ENCODE measurements at regions not wholly inside any gene's neighbourhood (a gene's known extent, or its start where the extent isn't known, plus 50 kb on each side); places are given as distances from the start of the nearest gene placed in this dataset.

DNA sequence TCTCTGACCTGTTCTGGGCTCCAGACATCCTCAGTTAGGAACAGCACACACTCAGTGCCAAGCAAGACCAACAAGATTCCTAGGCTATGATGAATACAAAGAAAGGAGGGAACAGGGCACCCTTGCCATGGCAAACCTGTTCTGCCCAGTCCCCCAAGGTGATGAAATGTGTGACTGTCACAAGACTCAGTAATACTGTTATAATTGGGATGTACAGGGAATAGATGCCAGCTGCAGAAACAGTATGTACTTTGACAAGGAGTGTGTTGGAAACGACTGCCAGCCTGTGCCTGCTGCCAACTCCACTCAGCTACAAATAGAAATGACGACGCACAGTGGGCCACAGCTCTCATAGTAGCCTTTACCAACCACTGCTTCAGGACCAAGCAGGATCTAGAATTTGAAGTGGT, 453.0 kb downstream of the EFNA5 start (continued):
- no peak for TF ChIP-seq RAD21 (IDR thresholded peaks at IDR 0.05; ENCODE audit: low read depth)
- no peak for TF ChIP-seq POLR2A (IDR thresholded peaks at IDR 0.05; ENCODE audit: borderline replicate concordance, extremely low read depth, insufficient read depth, insufficient read length)
- TF ChIP-seq, protein P1, sequence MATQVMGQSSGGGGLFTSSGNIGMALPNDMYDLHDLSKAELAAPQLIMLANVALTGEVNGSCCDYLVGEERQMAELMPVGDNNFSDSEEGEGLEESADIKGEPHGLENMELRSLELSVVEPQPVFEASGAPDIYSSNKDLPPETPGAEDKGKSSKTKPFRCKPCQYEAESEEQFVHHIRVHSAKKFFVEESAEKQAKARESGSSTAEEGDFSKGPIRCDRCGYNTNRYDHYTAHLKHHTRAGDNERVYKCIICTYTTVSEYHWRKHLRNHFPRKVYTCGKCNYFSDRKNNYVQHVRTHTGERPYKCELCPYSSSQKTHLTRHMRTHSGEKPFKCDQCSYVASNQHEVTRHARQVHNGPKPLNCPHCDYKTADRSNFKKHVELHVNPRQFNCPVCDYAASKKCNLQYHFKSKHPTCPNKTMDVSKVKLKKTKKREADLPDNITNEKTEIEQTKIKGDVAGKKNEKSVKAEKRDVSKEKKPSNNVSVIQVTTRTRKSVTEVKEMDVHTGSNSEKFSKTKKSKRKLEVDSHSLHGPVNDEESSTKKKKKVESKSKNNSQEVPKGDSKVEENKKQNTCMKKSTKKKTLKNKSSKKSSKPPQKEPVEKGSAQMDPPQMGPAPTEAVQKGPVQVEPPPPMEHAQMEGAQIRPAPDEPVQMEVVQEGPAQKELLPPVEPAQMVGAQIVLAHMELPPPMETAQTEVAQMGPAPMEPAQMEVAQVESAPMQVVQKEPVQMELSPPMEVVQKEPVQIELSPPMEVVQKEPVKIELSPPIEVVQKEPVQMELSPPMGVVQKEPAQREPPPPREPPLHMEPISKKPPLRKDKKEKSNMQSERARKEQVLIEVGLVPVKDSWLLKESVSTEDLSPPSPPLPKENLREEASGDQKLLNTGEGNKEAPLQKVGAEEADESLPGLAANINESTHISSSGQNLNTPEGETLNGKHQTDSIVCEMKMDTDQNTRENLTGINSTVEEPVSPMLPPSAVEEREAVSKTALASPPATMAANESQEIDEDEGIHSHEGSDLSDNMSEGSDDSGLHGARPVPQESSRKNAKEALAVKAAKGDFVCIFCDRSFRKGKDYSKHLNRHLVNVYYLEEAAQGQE (IDR thresholded peaks at IDR 0.05; ENCODE audit: low read depth): no peak

DNA sequence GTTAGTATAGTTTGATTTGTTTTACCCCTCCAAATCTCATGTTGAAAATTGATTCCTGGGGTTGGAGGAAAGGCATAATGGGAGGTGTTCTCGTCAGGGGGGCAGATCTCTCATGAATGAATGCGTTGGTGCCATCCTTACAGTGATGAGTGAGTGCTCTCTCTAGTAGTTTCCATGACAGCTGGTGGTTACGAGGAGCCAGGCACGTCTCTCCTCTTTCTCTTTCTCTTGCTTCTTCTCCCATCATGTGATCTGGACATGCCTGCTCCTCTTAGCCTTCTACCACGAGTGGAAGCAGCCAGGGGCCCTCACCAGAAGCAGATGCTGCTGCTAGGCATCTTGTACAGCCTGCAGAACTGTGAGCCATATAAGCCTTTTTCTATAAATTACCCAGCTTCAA, 454.1 kb downstream of the EFNA5 start:
- CTCF ChIA-PET: no interaction called here

More for the DNA sequence above, 454.1 kb downstream of the EFNA5 start:
- no peak overlapping the region for H3K9ac ChIP-seq (ENCODE audit: low read length)
- ATAC-seq (no peak), DNase-seq (ENCODE audit: low read depth, low spot score) (no peak)
- H2AFZ ChIP-seq (ENCODE audit: low read depth, low read length, poor library complexity, severe bottlenecking): no peak overlapping the region
- RAD21 ChIA-PET (ENCODE audit: low non-redundant PET in 1 of 2, low total read pairs in 2 of 2, uncharacterized antibody in 2 of 2, unreplicated experiment in 2 of 2): no interaction called here
- no peaks in the 10 kb centered on the region for H3K79me2 ChIP-seq (ENCODE audit: insufficient read depth, low read length)
- POLR2A ChIA-PET: no interaction called here
- no peak overlapping the region for H3K27ac ChIP-seq (ENCODE audit: low read depth, low read length)
- peaks cover 0 to 11% of the 10 kb centered on the region in 2 experiments; a peak in 1 of 4 replicates for H3K4me1 ChIP-seq (ENCODE audit: control insufficient read depth in 1 of 2, insufficient read depth in 2 of 2, low read length in 2 of 2)
- no peaks in the 10 kb centered on the region for H4K20me1 ChIP-seq (ENCODE audit: insufficient read depth)
- no peaks in the 10 kb centered on the region for H3K36me3 ChIP-seq (ENCODE audit: control insufficient read depth in 1 of 2, insufficient read depth in 2 of 2, low read length in 2 of 2)
- no peak for TF ChIP-seq POLR2AphosphoS5 (IDR thresholded peaks at IDR 0.05; ENCODE audit: low read depth, low read length)
- no peak for TF ChIP-seq ELF1 (IDR thresholded peaks at IDR 0.05; ENCODE audit: borderline replicate concordance, low read depth)
- no peak for TF ChIP-seq TCF7L2 (IDR thresholded peaks at IDR 0.05; ENCODE audit: borderline replicate concordance, extremely low read depth, insufficient read depth, insufficient read length)
- TF ChIP-seq EZH2 (IDR thresholded peaks at IDR 0.05): no peak
- no peak for TF ChIP-seq EGR1 (IDR thresholded peaks at IDR 0.05; ENCODE audit: low read depth)
- TF ChIP-seq, protein P1 (IDR thresholded peaks at IDR 0.05; ENCODE audit: low read depth): no peak
- no peaks in the 10 kb centered on the region for H3K9me2 ChIP-seq (ENCODE audit: insufficient read depth)
- no peak overlapping the region for H3K4me2 ChIP-seq (ENCODE audit: low read length)
- BruUV-seq (replicated peaks): no TSS peak
- H3K27me3 ChIP-seq (ENCODE audit: insufficient read depth, low read length): no peaks in the 10 kb centered on the region
- no peaks in the 10 kb centered on the region for H3K9me3 ChIP-seq (ENCODE audit: control insufficient read depth in 1 of 2, insufficient read depth in 1 of 2, low read depth in 1 of 2, low read length in 2 of 2)
- intact Hi-C loops (cut with micrococcal nuclease): no loop called here
- no peak overlapping the region for H3K4me3 ChIP-seq (replicated peaks in 1 of 2; ENCODE audit: low read depth in 1 of 2, low read length in 2 of 2)

Data from HCT116 (cell line).